HCT116 (cell line): ENCODE measurements at regions not wholly inside any gene's neighbourhood (a gene's known extent, or its start where the extent isn't known, plus 50 kb on each side); places are given as distances from the start of the nearest gene placed in this dataset.

Experiments
- ATAC-seq: fragments of 200-7000 bp; cut with Tn5 transposase; 2 replicates; pipeline ENCODE4 v1.9.1; 2020; ENCODE audit warnings: mild to moderate bottlenecking, moderate library complexity
- BruUV-seq: library from RNA; stranded (reverse); fragments of 400-500 nt; replicated peaks from 2 replicates; lab custom pipeline; 2021; lab: Mats Ljungman, UMichigan
- CTCF ChIA-PET: fragments of 300-600 bp; sonication (Branson Sonifier 250); formaldehyde crosslinking; loops from one replicate; lab custom pipeline; 2021; ENCODE audit warnings: antibody characterized with exemption; lab: Charles Lee
- POLR2A ChIA-PET: fragments of 300-600, 350-600 bp; sonication (Branson Sonifier 250); formaldehyde crosslinking; loops from one replicate; lab custom pipeline; 2021; ENCODE audit warnings: antibody characterized with exemption; lab: Charles Lee
- RAD21 ChIA-PET, 2 experiments: fragments of 300-600 bp; sonication (Branson Sonifier 250); formaldehyde crosslinking; loops; one replicate each; lab custom pipeline; 2023; ENCODE audit warnings: low total read pairs in 2 of 2; ENCODE audit not compliant: uncharacterized antibody in 2 of 2, unreplicated experiment in 2 of 2, low non-redundant PET in 1 of 2; lab: Charles Lee
- DNase-seq: peaks from one replicate; pipeline ENCODE4 v3.0.0-alpha.2; 2010; ENCODE audit warnings: low read depth, low spot score
- H2AFZ ChIP-seq: fragments of 200-600 bp; shearing (Covaris generic), sonication (generic); 2 replicates; pipeline ENCODE4 v1.6.1; 2017; ENCODE audit warnings: low read depth, mixed run types, mixed read lengths, antibody characterized with exemption, low read length; ENCODE audit not compliant: poor library complexity, severe bottlenecking
- H3K27ac ChIP-seq: 2 replicates; pipeline ENCODE4 v1.5.1; 2012; ENCODE audit warnings: low read depth, low read length
- H3K27me3 ChIP-seq: fragments of 200-600 bp; sonication (generic); 2 replicates; pipeline ENCODE4 v1.6.1; 2016; ENCODE audit warnings: mixed run types, low read length, mixed read lengths; ENCODE audit not compliant: insufficient read depth
- H3K36me3 ChIP-seq, 2 experiments: fragments of 200-500 bp in 1 of 2; fragments of 200-600 bp in 1 of 2; sonication (Bioruptor generic) in 1 of 2; sonication (generic) in 1 of 2; 2 replicates each; pipeline versions ENCODE4 v1.5.1 to v1.6.1; 2014 to 2016; ENCODE audit warnings: low read length in 2 of 2, inconsistent platforms in 1 of 2, mixed read lengths in 1 of 2, mixed run types in 1 of 2; ENCODE audit not compliant: insufficient read depth in 2 of 2, control insufficient read depth in 1 of 2
- H3K4me1 ChIP-seq, 2 experiments: fragments of 200-600 bp in 1 of 2; sonication (generic) in 1 of 2; 2 replicates each; pipeline versions ENCODE4 v1.5.1 to v1.6.1; 2012 to 2017; ENCODE audit warnings: low read length in 2 of 2, inconsistent platforms in 1 of 2, mild to moderate bottlenecking in 1 of 2, mixed read lengths in 1 of 2, mixed run types in 1 of 2, moderate library complexity in 1 of 2; ENCODE audit not compliant: insufficient read depth in 2 of 2, control insufficient read depth in 1 of 2
- H3K4me2 ChIP-seq: fragments of 200-600 bp; sonication (generic); 2 replicates; pipeline ENCODE4 v1.6.1; 2017; ENCODE audit warnings: mixed run types, low read length, mixed read lengths
- H3K4me3 ChIP-seq, 2 experiments: fragments of 200-600 bp in 1 of 2; sonication (generic) in 1 of 2; replicated peaks in 1 of 2; 2 replicates each; pipeline ENCODE4 v1.5.1; 2011 to 2016; ENCODE audit warnings: low read length in 2 of 2, control low read depth in 1 of 2, low read depth in 1 of 2, mild to moderate bottlenecking in 1 of 2, mixed read lengths in 1 of 2, mixed run types in 1 of 2
- H3K79me2 ChIP-seq: fragments of 200-600 bp; sonication (generic); 2 replicates; pipeline ENCODE4 v1.6.1; 2017; ENCODE audit warnings: mild to moderate bottlenecking, mixed run types, low read length, moderate library complexity, mixed read lengths; ENCODE audit not compliant: insufficient read depth
- H3K9ac ChIP-seq: fragments of 200-600 bp; sonication (generic); 2 replicates; pipeline ENCODE4 v1.6.1; 2016; ENCODE audit warnings: low read length, mixed read lengths
- H3K9me2 ChIP-seq: fragments of 200-600 bp; sonication (generic), shearing (Covaris generic); 2 replicates; pipeline ENCODE4 v1.6.1; 2017; ENCODE audit warnings: mixed run types, mild to moderate bottlenecking, moderate library complexity; ENCODE audit not compliant: insufficient read depth
- H3K9me3 ChIP-seq, 2 experiments: fragments of 200-500 bp in 1 of 2; fragments of 200-600 bp in 1 of 2; sonication (Bioruptor generic) in 1 of 2; sonication (generic) in 1 of 2; 2 replicates each; pipeline ENCODE4 v1.6.1; 2014 to 2017; ENCODE audit warnings: low read length in 2 of 2, mixed read lengths in 2 of 2, inconsistent platforms in 1 of 2, low read depth in 1 of 2, mild to moderate bottlenecking in 1 of 2, mixed run types in 1 of 2, moderate library complexity in 1 of 2; ENCODE audit not compliant: control insufficient read depth in 1 of 2, insufficient read depth in 1 of 2
- H4K20me1 ChIP-seq: fragments of 200-600 bp; sonication (generic), shearing (Covaris generic); 2 replicates; pipeline ENCODE4 v1.6.1; 2017; ENCODE audit warnings: mixed run types, mild to moderate bottlenecking, moderate library complexity; ENCODE audit not compliant: insufficient read depth
- ATF3 ChIP-seq: IDR thresholded peaks from 2 replicates; pipeline ENCODE4 v1.6.1; 2012
- CEBPB ChIP-seq: IDR thresholded peaks from 2 replicates; pipeline ENCODE4 v1.6.1; 2012; ENCODE audit warnings: low read depth
- CTCF ChIP-seq, 3 experiments: fragments of 200-600 bp in 1 of 3; sonication (generic) in 1 of 3; IDR thresholded peaks in 2 of 3; conservative IDR thresholded peaks in 1 of 3; 2 replicates each; pipeline ENCODE4 v1.5.1; 2012 to 2017; ENCODE audit warnings: low read depth in 2 of 3, low read length in 2 of 3, antibody characterized with exemption in 1 of 3, borderline replicate concordance in 1 of 3, control low read depth in 1 of 3, mild to moderate bottlenecking in 1 of 3, mixed read lengths in 1 of 3, mixed run types in 1 of 3, moderate library complexity in 1 of 3; ENCODE audit not compliant: insufficient read depth in 1 of 3
- EGR1 ChIP-seq: IDR thresholded peaks from 2 replicates; pipeline ENCODE4 v1.6.1; 2012; ENCODE audit warnings: low read depth
- ELF1 ChIP-seq: IDR thresholded peaks from 2 replicates; pipeline ENCODE4 v1.6.1; 2012; ENCODE audit warnings: low read depth, borderline replicate concordance
- EZH2 ChIP-seq: fragments of 200-600 bp; sonication (generic); IDR thresholded peaks from 2 replicates; pipeline ENCODE4 v1.6.1; 2017; ENCODE audit warnings: antibody characterized with exemption, mixed run types
- EZH2phosphoT487 ChIP-seq: fragments of 200-600 bp; IDR thresholded peaks from 2 replicates; pipeline ENCODE4 v1.6.1; 2018; ENCODE audit warnings: antibody characterized with exemption, borderline replicate concordance
- FOSL1 ChIP-seq: IDR thresholded peaks from 2 replicates; pipeline ENCODE4 v1.6.1; 2012; ENCODE audit warnings: low read depth
- JUND ChIP-seq: IDR thresholded peaks from 2 replicates; pipeline ENCODE4 v1.6.1; 2012
- MAX ChIP-seq: IDR thresholded peaks from 2 replicates; pipeline ENCODE4 v1.6.1; 2012
- POLR2A ChIP-seq: IDR thresholded peaks from 2 replicates; pipeline ENCODE4 v1.7.0; 2011; ENCODE audit warnings: borderline replicate concordance; ENCODE audit not compliant: insufficient read depth, insufficient read length; ENCODE audit errors: extremely low read depth
- SIN3A ChIP-seq: IDR thresholded peaks from 2 replicates; pipeline ENCODE4 v1.6.1; 2012; ENCODE audit warnings: low read depth
- SP1 ChIP-seq: IDR thresholded peaks from 2 replicates; pipeline ENCODE4 v1.6.1; 2012; ENCODE audit warnings: low read depth
- TCF7L2 ChIP-seq: IDR thresholded peaks from 2 replicates; pipeline ENCODE4 v1.7.0; 2011; ENCODE audit warnings: borderline replicate concordance, inconsistent platforms; ENCODE audit not compliant: insufficient read depth, insufficient read length; ENCODE audit errors: extremely low read depth
- YY1 ChIP-seq: IDR thresholded peaks from 2 replicates; pipeline ENCODE4 v1.6.1; 2011; ENCODE audit warnings: low read length, low read depth, moderate library complexity, mild to moderate bottlenecking; ENCODE audit not compliant: insufficient replicate concordance; ENCODE audit errors: extremely low read depth
- ZNF274 ChIP-seq: fragments of 200-500 bp; sonication (Bioruptor generic); IDR thresholded peaks from 2 replicates; pipeline ENCODE4 v1.6.1; 2014; ENCODE audit warnings: mild to moderate bottlenecking, low read depth, low read length, inconsistent platforms
- intact Hi-C: fragments of 100-400 bp; cut with micrococcal nuclease; formaldehyde crosslinking; loops from 2 replicates; pipeline ENCODE4 v1.10.0; 2022

- no peaks in the 10 kb centered on the region for H3K79me2 ChIP-seq
- no TSS peak for BruUV-seq
- no peak overlapping the region for H3K9ac ChIP-seq
- intact Hi-C loops, result no loop called here
- no peaks in the 10 kb centered on the region for H3K27me3 ChIP-seq
- no peak overlapping the region for H3K4me3 ChIP-seq
- no peak overlapping the region for H2AFZ ChIP-seq
- ChIA-PET POLR2A (no interaction called here), RAD21 (no interaction called here), CTCF (no interaction called here)
- no peaks in the 10 kb centered on the region for H3K36me3 ChIP-seq
- H3K4me2 ChIP-seq, result no peak overlapping the region
- H3K27ac ChIP-seq, result no peak overlapping the region
- H3K4me1 ChIP-seq, result no peaks in the 10 kb centered on the region
- H4K20me1 ChIP-seq, result no peaks in the 10 kb centered on the region; the same call in 1 of the 2 replicates
- TF ChIP-seq FOSL1 (no peak), CEBPB (no peak), MAX (no peak), SIN3A (no peak), ATF3 (no peak), CTCF (IDR thresholded peaks at IDR 0.05 in 2 of 3, conservative IDR thresholded peaks at IDR 0.05 in 1 of 3; ENCODE audit: borderline replicate concordance in 1 of 3, insufficient read depth in 1 of 3, low read depth in 2 of 3, low read length in 2 of 3) (no peak), YY1 (no peak), EGR1 (no peak), JUND (no peak)
- no peaks in the 10 kb centered on the region for H3K9me2 ChIP-seq
- no peak for ATAC-seq
- DNase-seq, result no peak
- no peaks in the 10 kb centered on the region for H3K9me3 ChIP-seq
Observed at GRCh38 chr2:142796588-142796987, 80.9 kb upstream of the KYNU start.

GRCh38 chr2:142796161-142796560 lies 81.3 kb upstream of the KYNU start:
- H3K4me2 ChIP-seq, result no peak overlapping the region
- H3K4me3 ChIP-seq, result no peak overlapping the region
- no peak overlapping the region for H3K27ac ChIP-seq
- H3K9me2 ChIP-seq, result no peaks in the 10 kb centered on the region
- H2AFZ ChIP-seq, result no peak overlapping the region
- DNase-seq (no peak), ATAC-seq (no peak)
- H3K4me1 ChIP-seq, result no peaks in the 10 kb centered on the region
- no peak overlapping the region for H3K9ac ChIP-seq
- RAD21 ChIA-PET, result no interaction called here
- H3K79me2 ChIP-seq, result no peaks in the 10 kb centered on the region
- POLR2A ChIA-PET, result no interaction called here
- no peaks in the 10 kb centered on the region for H3K9me3 ChIP-seq
- no TSS peak for BruUV-seq
- CTCF ChIA-PET, result no interaction called here
- H3K27me3 ChIP-seq, result no peaks in the 10 kb centered on the region
- no peaks in the 10 kb centered on the region; the same call in 1 of the 2 replicates for H4K20me1 ChIP-seq
- no peaks in the 10 kb centered on the region for H3K36me3 ChIP-seq
- intact Hi-C loops, result no loop called here
- TF ChIP-seq POLR2A, result no peak
- no peak for TF ChIP-seq ZNF274
- TF ChIP-seq SIN3A, result no peak
- TF ChIP-seq TCF7L2, result no peak
- no peak for TF ChIP-seq ELF1
- TF ChIP-seq EZH2phosphoT487, result no peak
- TF ChIP-seq EZH2, result no peak
- no peak for TF ChIP-seq SP1
- no peak for TF ChIP-seq CTCF (IDR thresholded peaks at IDR 0.05 in 2 of 3, conservative IDR thresholded peaks at IDR 0.05 in 1 of 3; ENCODE audit: borderline replicate concordance in 1 of 3, insufficient read depth in 1 of 3, low read depth in 2 of 3, low read length in 2 of 3)
- TF ChIP-seq ATF3, result no peak
